ENCODE measurements at regions not wholly inside any gene's neighbourhood (a gene's known extent, or its start where the extent isn't known, plus 50 kb on each side); places are given as distances from the start of the nearest gene placed in this dataset.

GRCh38 chr10:83983578-83984255, 155.6 kb upstream of the GHITM start:
- no peak overlapping the region for H3K4me3 Mint-ChIP-seq
- peaks cover 2% of the 10 kb centered on the region for H3K27me3 Mint-ChIP-seq
- no peak overlapping the region for H3K27ac Mint-ChIP-seq
- no peaks in the 10 kb centered on the region for H3K4me1 Mint-ChIP-seq (ENCODE audit: low read depth)
- no peaks in the 10 kb centered on the region for H3K36me3 Mint-ChIP-seq (ENCODE audit: low read depth)
- no peaks in the 10 kb centered on the region for H3K9me3 Mint-ChIP-seq
- DNase-seq: no peak

GRCh38 chr10:83984256-83984640, 155.1 kb upstream of the GHITM start:
- DNase-seq: no peak
- H3K4me1 Mint-ChIP-seq (ENCODE audit: low read depth): no peaks in the 10 kb centered on the region
- peaks cover 2% of the 10 kb centered on the region for H3K27me3 Mint-ChIP-seq
- H3K9me3 Mint-ChIP-seq: no peaks in the 10 kb centered on the region
- no peak overlapping the region for H3K27ac Mint-ChIP-seq
- H3K4me3 Mint-ChIP-seq: no peak overlapping the region
- no peaks in the 10 kb centered on the region for H3K36me3 Mint-ChIP-seq (ENCODE audit: low read depth)

- Mint-ChIP-seq H3K27me3 (peaks cover 2% of the 10 kb centered on the region), H3K4me3 (no peak overlapping the region), H3K4me1 (ENCODE audit: low read depth) (no peaks in the 10 kb centered on the region), H3K9me3 (no peaks in the 10 kb centered on the region), H3K36me3 (ENCODE audit: low read depth) (no peaks in the 10 kb centered on the region), H3K27ac (no peak overlapping the region)
- no peak for DNase-seq
These were observed 152.5 kb upstream of the GHITM start for GRCh38 chr10:83986800-83987199.

- Mint-ChIP-seq H3K4me3 (no peak overlapping the region), H3K36me3 (ENCODE audit: low read depth) (no peaks in the 10 kb centered on the region), H3K27me3 (peaks cover 2% of the 10 kb centered on the region), H3K4me1 (ENCODE audit: low read depth) (no peaks in the 10 kb centered on the region), H3K9me3 (no peaks in the 10 kb centered on the region), H3K27ac (no peak overlapping the region)
- DNase-seq: no peak
These were observed 152.1 kb upstream of the GHITM start for GRCh38 chr10:83987216-83987615.

- H3K4me1 Mint-ChIP-seq (ENCODE audit: low read depth): no peaks in the 10 kb centered on the region
- DNase-seq: no peak
- no peaks in the 10 kb centered on the region for H3K9me3 Mint-ChIP-seq
- no peak overlapping the region for H3K4me3 Mint-ChIP-seq
- peaks cover 2% of the 10 kb centered on the region for H3K27me3 Mint-ChIP-seq
- no peak overlapping the region for H3K27ac Mint-ChIP-seq
- no peaks in the 10 kb centered on the region for H3K36me3 Mint-ChIP-seq (ENCODE audit: low read depth)
These were observed 150.9 kb upstream of the GHITM start for GRCh38 chr10:83988435-83988834.

- no peaks in the 10 kb centered on the region for H3K36me3 Mint-ChIP-seq (ENCODE audit: low read depth)
- no peaks in the 10 kb centered on the region for H3K9me3 Mint-ChIP-seq
- peaks cover 2% of the 10 kb centered on the region for H3K27me3 Mint-ChIP-seq
- H3K4me3 Mint-ChIP-seq: no peak overlapping the region
- H3K27ac Mint-ChIP-seq: no peak overlapping the region
- H3K4me1 Mint-ChIP-seq (ENCODE audit: low read depth): no peaks in the 10 kb centered on the region
- no peak for DNase-seq
These were observed 149.2 kb upstream of the GHITM start for GRCh38 chr10:83990126-83990525.

GRCh38 chr10:83991986-83992753, 147.1 kb upstream of the GHITM start:
- Mint-ChIP-seq H3K36me3 (ENCODE audit: low read depth) (no peaks in the 10 kb centered on the region), H3K27ac (no peak overlapping the region), H3K9me3 (no peaks in the 10 kb centered on the region), H3K4me1 (ENCODE audit: low read depth) (no peaks in the 10 kb centered on the region), H3K27me3 (no peaks in the 10 kb centered on the region), H3K4me3 (no peak overlapping the region)
- DNase-seq: no peak

GRCh38 chr10:83994325-83994724, 145.0 kb upstream of the GHITM start:
- Mint-ChIP-seq H3K9me3 (no peaks in the 10 kb centered on the region), H3K27me3 (no peaks in the 10 kb centered on the region), H3K27ac (no peak overlapping the region), H3K4me3 (no peak overlapping the region), H3K36me3 (ENCODE audit: low read depth) (no peaks in the 10 kb centered on the region), H3K4me1 (ENCODE audit: low read depth) (no peaks in the 10 kb centered on the region)
- DNase-seq: no peak

GRCh38 chr10:83995738-83996331, 143.5 kb upstream of the GHITM start:
- DNase-seq: no peak
- Mint-ChIP-seq H3K36me3 (ENCODE audit: low read depth) (no peaks in the 10 kb centered on the region), H3K4me3 (no peak overlapping the region), H3K27me3 (no peaks in the 10 kb centered on the region), H3K4me1 (ENCODE audit: low read depth) (no peaks in the 10 kb centered on the region), H3K9me3 (no peaks in the 10 kb centered on the region), H3K27ac (no peak overlapping the region)

GRCh38 chr10:84004221-84004620, 135.1 kb upstream of the GHITM start:
- H3K4me1 Mint-ChIP-seq (ENCODE audit: low read depth): no peaks in the 10 kb centered on the region
- no peak for DNase-seq
- H3K9me3 Mint-ChIP-seq: no peaks in the 10 kb centered on the region
- no peak overlapping the region for H3K4me3 Mint-ChIP-seq
- peaks cover 10% of the 10 kb centered on the region for H3K27me3 Mint-ChIP-seq
- H3K36me3 Mint-ChIP-seq (ENCODE audit: low read depth): no peaks in the 10 kb centered on the region
- H3K27ac Mint-ChIP-seq: no peak overlapping the region

- DNase-seq: no peak
- Mint-ChIP-seq H3K4me3 (no peak overlapping the region), H3K27ac (no peak overlapping the region), H3K27me3 (peaks cover 16% of the 10 kb centered on the region), H3K36me3 (ENCODE audit: low read depth) (no peaks in the 10 kb centered on the region), H3K9me3 (no peaks in the 10 kb centered on the region), H3K4me1 (ENCODE audit: low read depth) (no peaks in the 10 kb centered on the region)
These were observed 133.9 kb upstream of the GHITM start for GRCh38 chr10:84005403-84005802.

GRCh38 chr10:84007482-84007881, 131.8 kb upstream of the GHITM start:
- H3K9me3 Mint-ChIP-seq: no peaks in the 10 kb centered on the region
- no peak overlapping the region for H3K27ac Mint-ChIP-seq
- H3K36me3 Mint-ChIP-seq (ENCODE audit: low read depth): no peaks in the 10 kb centered on the region

GRCh38 chr10:84008878-84009277, 130.4 kb upstream of the GHITM start:
- Mint-ChIP-seq H3K36me3 (ENCODE audit: low read depth) (no peaks in the 10 kb centered on the region), H3K27ac (no peak overlapping the region), H3K27me3 (peaks cover 11% of the 10 kb centered on the region), H3K9me3 (no peaks in the 10 kb centered on the region), H3K4me1 (ENCODE audit: low read depth) (no peaks in the 10 kb centered on the region), H3K4me3 (no peak overlapping the region)
- peak; percentile 39 for DNase-seq

More at GRCh38 chr10:84007482-84007881, 131.8 kb upstream of the GHITM start:
- no peak for DNase-seq
- peaks cover 13% of the 10 kb centered on the region for H3K27me3 Mint-ChIP-seq
- H3K4me1 Mint-ChIP-seq (ENCODE audit: low read depth): no peaks in the 10 kb centered on the region
- no peak overlapping the region for H3K4me3 Mint-ChIP-seq

GRCh38 chr10:84012431-84012830, 126.9 kb upstream of the GHITM start:
- Mint-ChIP-seq H3K4me3 (no peak overlapping the region), H3K27ac (no peak overlapping the region), H3K36me3 (ENCODE audit: low read depth) (no peaks in the 10 kb centered on the region), H3K9me3 (no peaks in the 10 kb centered on the region), H3K4me1 (ENCODE audit: low read depth) (no peaks in the 10 kb centered on the region), H3K27me3 (peaks cover 25% of the 10 kb centered on the region)
- DNase-seq: no peak

GRCh38 chr10:84012831-84013458, 126.4 kb upstream of the GHITM start:
- Mint-ChIP-seq H3K27ac (no peak overlapping the region), H3K9me3 (no peaks in the 10 kb centered on the region), H3K27me3 (peaks cover 26% of the 10 kb centered on the region), H3K36me3 (ENCODE audit: low read depth) (no peaks in the 10 kb centered on the region), H3K4me3 (no peak overlapping the region), H3K4me1 (ENCODE audit: low read depth) (no peaks in the 10 kb centered on the region)
- DNase-seq: no peak

Data from activated T-cell treated with anti-CD3 and anti-CD28 coated beads, Interleukin-2, amount 50 U/mL, for 24 hours (primary cell).